ENCODE measurements at regions not wholly inside any gene's neighbourhood (a gene's known extent, or its start where the extent isn't known, plus 50 kb on each side); places are given as distances from the start of the nearest gene placed in this dataset.

DNA sequence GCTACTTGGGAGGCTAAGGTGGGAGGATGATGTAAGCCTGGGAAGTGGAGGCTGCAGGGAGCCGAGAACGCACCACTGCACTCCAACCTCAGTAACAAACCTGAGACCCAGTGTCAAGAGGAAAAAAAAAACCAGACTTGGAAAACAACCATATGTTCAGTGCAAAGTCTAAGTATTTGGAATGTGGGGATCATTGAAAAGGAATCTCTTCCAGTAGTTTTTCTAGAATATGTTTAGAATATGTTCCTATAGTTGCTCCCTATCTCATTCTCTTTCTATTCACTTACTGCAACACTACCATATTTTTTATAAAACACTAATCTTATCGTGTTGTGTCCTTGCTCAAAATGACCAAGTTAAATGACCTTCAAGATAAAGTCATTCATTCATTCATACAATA is 423.5 kb upstream of the SOX5 start:
- TF ChIP-seq CTCF (IDR thresholded peaks at IDR 0.05) (no peak), POLR2A (IDR thresholded peaks at IDR 0.05) (no peak)
